PC-9 (cell line): ENCODE measurements at regions not wholly inside any gene's neighbourhood (a gene's known extent, or its start where the extent isn't known, plus 50 kb on each side); places are given as distances from the start of the nearest gene placed in this dataset.

Experiments
- BruUV-seq: library from RNA; stranded (reverse); fragments of 400-500 nt; replicated peaks from 2 replicates; lab custom pipeline; 2021; lab: Mats Ljungman, UMichigan
- CTCF ChIA-PET: fragments of 300-600 bp; sonication (Branson Sonifier 250); formaldehyde crosslinking; loops from one replicate; lab custom pipeline; 2022; ENCODE audit warnings: antibody characterized with exemption; lab: Charles Lee
- POLR2A ChIA-PET: fragments of 300-600 bp; sonication (Branson Sonifier 250); formaldehyde crosslinking; loops from one replicate; lab custom pipeline; 2022; ENCODE audit warnings: antibody characterized with exemption; ENCODE audit not compliant: unreplicated experiment; lab: Charles Lee
- DNase-seq, 2 experiments: peaks; one replicate each; pipeline versions ENCODE4 v3.0.0 to v3.0.0-alpha.2; 2015 to 2022; ENCODE audit warnings: mixed read lengths in 1 of 2
- H2AFZ ChIP-seq: fragments of 200-600 bp; sonication (generic); 2 replicates; pipeline ENCODE4 v1.8.1; 2017; ENCODE audit warnings: antibody characterized with exemption
- H3F3A ChIP-seq: fragments of 200-600 bp; sonication (generic); 2 replicates; pipeline ENCODE4 v1.8.1; 2017; ENCODE audit warnings: antibody characterized with exemption, mild to moderate bottlenecking, low read depth; ENCODE audit not compliant: insufficient read depth
- H3K27ac ChIP-seq: fragments of 200-600 bp; sonication (generic); 2 replicates; pipeline ENCODE4 v1.6.1; 2016; ENCODE audit warnings: mixed run types
- H3K27me3 ChIP-seq: fragments of 200-600 bp; sonication (generic); 2 replicates; pipeline ENCODE4 v1.6.1; 2016; ENCODE audit warnings: low read depth, mixed run types; ENCODE audit not compliant: insufficient read depth
- H3K36me3 ChIP-seq: fragments of 200-600 bp; sonication (generic); 2 replicates; pipeline ENCODE4 v1.6.1; 2016; ENCODE audit warnings: low read depth, mixed run types
- H3K4me1 ChIP-seq: fragments of 200-600 bp; sonication (generic); replicated peaks from 2 replicates; pipeline ENCODE4 v1.6.1; 2016; ENCODE audit warnings: mixed run types; ENCODE audit not compliant: insufficient read depth
- H3K4me2 ChIP-seq: fragments of 200-600 bp; sonication (generic); 2 replicates; pipeline ENCODE4 v1.6.1; 2017; ENCODE audit warnings: mixed run types
- H3K4me3 ChIP-seq: fragments of 200-600 bp; sonication (generic); 2 replicates; pipeline ENCODE4 v1.6.1; 2016; ENCODE audit warnings: mixed run types
- H3K79me2 ChIP-seq: fragments of 200-600 bp; sonication (generic); 2 replicates; pipeline ENCODE4 v1.6.1; 2017; ENCODE audit warnings: low read depth, mixed run types
- H3K9me2 ChIP-seq: fragments of 200-600 bp; sonication (generic); 2 replicates; pipeline ENCODE4 v1.8.1; 2017; ENCODE audit warnings: mild to moderate bottlenecking; ENCODE audit not compliant: insufficient read depth
- H3K9me3 ChIP-seq: fragments of 200-600 bp; sonication (generic); 2 replicates; pipeline ENCODE4 v1.8.1; 2016; ENCODE audit warnings: low read depth; ENCODE audit not compliant: insufficient read depth
- H4K20me1 ChIP-seq: fragments of 200-600 bp; sonication (generic); 2 replicates; pipeline ENCODE4 v1.8.1; 2017; ENCODE audit not compliant: insufficient read depth
- CTCF ChIP-seq: fragments of 200-600 bp; sonication (generic); conservative IDR thresholded peaks from 2 replicates; pipeline ENCODE4 v1.6.1; 2017; ENCODE audit warnings: mixed run types, antibody characterized with exemption, mild to moderate bottlenecking, moderate library complexity
- EZH2 ChIP-seq: fragments of 200-600 bp; sonication (generic); IDR thresholded peaks from 2 replicates; pipeline ENCODE4 v1.8.0; 2017; ENCODE audit warnings: antibody characterized with exemption, low read depth
- intact Hi-C: fragments of 100-400 bp; cut with micrococcal nuclease; formaldehyde crosslinking; loops from one replicate; pipeline ENCODE4 v1.10.0; 2022; ENCODE audit not compliant: unreplicated experiment

- no peaks in the 10 kb centered on the region for H3K79me2 ChIP-seq
- no peaks in the 10 kb centered on the region for H3K9me3 ChIP-seq
- no peak for TF ChIP-seq EZH2
- no peaks in the 10 kb centered on the region for H3K27me3 ChIP-seq
- no TSS peak for BruUV-seq
- intact Hi-C loops: no loop called here
- H3K9me2 ChIP-seq: no peaks in the 10 kb centered on the region; the same call in 1 of the 2 replicates
- no peaks in the 10 kb centered on the region for H3K36me3 ChIP-seq
- no peaks in the 10 kb centered on the region for H3F3A ChIP-seq
- no peak overlapping the region for H3K4me3 ChIP-seq
- CTCF ChIA-PET: no interaction called here
- H2AFZ ChIP-seq: no peak overlapping the region
- POLR2A ChIA-PET: no interaction called here
- H3K27ac ChIP-seq: no peak overlapping the region
- no peaks in the 10 kb centered on the region for H4K20me1 ChIP-seq
- H3K4me1 ChIP-seq: no peaks in the 10 kb centered on the region
- no peak for DNase-seq
- no peak overlapping the region for H3K4me2 ChIP-seq
Observed at GRCh38 chr3:147740928-147741327, 331.8 kb downstream of the ZIC1 start.

- intact Hi-C loops: no loop called here
- Histone ChIP-seq H3K79me2 (no peaks in the 10 kb centered on the region), H4K20me1 (no peaks in the 10 kb centered on the region), H3F3A (no peaks in the 10 kb centered on the region), H3K27ac (no peak overlapping the region), H3K4me2 (no peak overlapping the region), H3K9me3 (no peaks in the 10 kb centered on the region), H3K4me1 (no peaks in the 10 kb centered on the region), H3K27me3 (no peaks in the 10 kb centered on the region), H2AFZ (no peak overlapping the region), H3K4me3 (no peak overlapping the region), H3K36me3 (no peaks in the 10 kb centered on the region), H3K9me2 (no peaks in the 10 kb centered on the region; the same call in 1 of the 2 replicates)
- ChIA-PET POLR2A (no interaction called here), CTCF (no interaction called here)
- no peak for TF ChIP-seq EZH2
- TF ChIP-seq CTCF: no peak
- BruUV-seq: no TSS peak
- no peak for DNase-seq
Observed at GRCh38 chr3:147744967-147745366, 335.8 kb downstream of the ZIC1 start.

- Histone ChIP-seq H3K9me2 (no peaks in the 10 kb centered on the region), H3K4me2 (no peak overlapping the region), H3K4me3 (no peak overlapping the region), H3K36me3 (no peaks in the 10 kb centered on the region), H3F3A (no peaks in the 10 kb centered on the region), H3K9me3 (no peaks in the 10 kb centered on the region), H4K20me1 (no peaks in the 10 kb centered on the region; the same call in 1 of the 2 replicates), H3K79me2 (no peaks in the 10 kb centered on the region), H3K27ac (no peak overlapping the region), H2AFZ (no peak overlapping the region), H3K27me3 (no peaks in the 10 kb centered on the region), H3K4me1 (no peaks in the 10 kb centered on the region)
- BruUV-seq: no TSS peak
- ChIA-PET POLR2A (no interaction called here), CTCF (no interaction called here)
- DNase-seq: no peak
- intact Hi-C loops: no loop called here
- TF ChIP-seq CTCF: no peak
- TF ChIP-seq EZH2: no peak
Observed at GRCh38 chr3:147755310-147755709, 346.1 kb downstream of the ZIC1 start.

GRCh38 chr3:147756476-147756875 lies 347.3 kb downstream of the ZIC1 start:
- Histone ChIP-seq H3K9me2 (no peaks in the 10 kb centered on the region), H3K4me2 (no peak overlapping the region), H3F3A (no peaks in the 10 kb centered on the region), H3K36me3 (no peaks in the 10 kb centered on the region), H3K27me3 (no peaks in the 10 kb centered on the region), H3K4me1 (no peaks in the 10 kb centered on the region), H3K4me3 (no peak overlapping the region), H3K9me3 (no peaks in the 10 kb centered on the region), H3K27ac (no peak overlapping the region), H3K79me2 (no peaks in the 10 kb centered on the region), H4K20me1 (no peaks in the 10 kb centered on the region; the same call in 1 of the 2 replicates), H2AFZ (no peak overlapping the region)
- DNase-seq: no peak
- no TSS peak for BruUV-seq
- POLR2A ChIA-PET: no interaction called here
- intact Hi-C loops: no loop called here
- CTCF ChIA-PET: no interaction called here
- no peak for TF ChIP-seq CTCF
- no peak for TF ChIP-seq EZH2
